ENCODE measurements at regions not wholly inside any gene's neighbourhood (a gene's known extent, or its start where the extent isn't known, plus 50 kb on each side); places are given as distances from the start of the nearest gene placed in this dataset.

- no peaks in the 10 kb centered on the region for H3K36me3 ChIP-seq (ENCODE audit: control insufficient read depth in 2 of 2, extremely low read depth in 1 of 2, insufficient read depth in 2 of 2, low read length in 2 of 2)
- DNase-seq (ENCODE audit: low read depth, low spot score) (peak; percentile 100), FAIRE-seq (peak; percentile 92)
- H3K79me2 ChIP-seq (ENCODE audit: control insufficient read depth, insufficient read depth, low read length) = no peaks in the 10 kb centered on the region
- peak overlapping the region in 2 of 3 experiments; percentile 41 to 57 for H3K4me3 ChIP-seq (ENCODE audit: control insufficient read depth in 2 of 3, extremely low read depth in 1 of 3, insufficient read depth in 2 of 3, low read depth in 1 of 3, low read length in 3 of 3)
- H3K9ac ChIP-seq (ENCODE audit: control insufficient read depth, extremely low read depth, insufficient read depth, low read length) = peak overlapping the region; percentile 83
- H3K4me2 ChIP-seq (ENCODE audit: control insufficient read depth, extremely low read depth, insufficient read depth, low read depth, low read length) = peak overlapping the region; percentile 85
- TF ChIP-seq EZH2 (IDR thresholded peaks at IDR 0.05; ENCODE audit: low read length) (no peak), CTCF (optimal IDR thresholded peaks at IDR 0.05 in 1 of 3, IDR thresholded peaks at IDR 0.05 in 1 of 3, conservative IDR thresholded peaks at IDR 0.05 in 1 of 3; ENCODE audit: extremely low read depth in 1 of 3, insufficient read depth in 2 of 3, low read length in 3 of 3) (no peak)
- H3K9me1 ChIP-seq (ENCODE audit: control insufficient read depth, extremely low read depth, insufficient read depth, low read length) = no peaks in the 10 kb centered on the region
- no peaks in the 10 kb centered on the region for H3K27me3 ChIP-seq (ENCODE audit: control insufficient read depth, extremely low read depth, insufficient read depth, low read length)
- H3K4me1 ChIP-seq (ENCODE audit: control insufficient read depth, extremely low read depth, insufficient read depth, low read length) = peaks cover 26% of the 10 kb centered on the region
- H3K27ac ChIP-seq (ENCODE audit: control insufficient read depth, insufficient read depth, low read length) = peak overlapping the region; percentile 99
- no peaks in the 10 kb centered on the region for H3K9me3 ChIP-seq (ENCODE audit: control insufficient read depth, low read depth, low read length)
- no peaks in the 10 kb centered on the region for H4K20me1 ChIP-seq (ENCODE audit: control insufficient read depth, extremely low read depth, insufficient read depth, low read length)
- dilution Hi-C loops (cut with MboI; ENCODE audit: extremely low pct_ligation_motif_present, low sequenced_read_pairs) = no loop called here
- peak overlapping the region; percentile 53 for H2AFZ ChIP-seq (ENCODE audit: control insufficient read depth, low read length)
Measured at GRCh38 chr6:48826901-48827701, 636.0 kb downstream of the MMUT start.

GRCh38 chr6:48826152-48826515, 636.9 kb downstream of the MMUT start:
- Histone ChIP-seq H2AFZ (ENCODE audit: control insufficient read depth, low read length) (peak overlapping the region; percentile 66), H3K9ac (ENCODE audit: control insufficient read depth, extremely low read depth, insufficient read depth, low read length) (peak overlapping the region; percentile 83), H3K27me3 (ENCODE audit: control insufficient read depth, extremely low read depth, insufficient read depth, low read length) (no peaks in the 10 kb centered on the region), H3K27ac (ENCODE audit: control insufficient read depth, insufficient read depth, low read length) (peak overlapping the region; percentile 99), H4K20me1 (ENCODE audit: control insufficient read depth, extremely low read depth, insufficient read depth, low read length) (no peaks in the 10 kb centered on the region), H3K4me3 (ENCODE audit: control insufficient read depth in 2 of 3, extremely low read depth in 1 of 3, insufficient read depth in 2 of 3, low read depth in 1 of 3, low read length in 3 of 3) (no peak overlapping the region), H3K9me1 (ENCODE audit: control insufficient read depth, extremely low read depth, insufficient read depth, low read length) (no peaks in the 10 kb centered on the region), H3K79me2 (ENCODE audit: control insufficient read depth, insufficient read depth, low read length) (no peaks in the 10 kb centered on the region), H3K36me3 (ENCODE audit: control insufficient read depth in 2 of 2, extremely low read depth in 1 of 2, insufficient read depth in 2 of 2, low read length in 2 of 2) (no peaks in the 10 kb centered on the region), H3K9me3 (ENCODE audit: control insufficient read depth, low read depth, low read length) (no peaks in the 10 kb centered on the region), H3K4me1 (ENCODE audit: control insufficient read depth, extremely low read depth, insufficient read depth, low read length) (peaks cover 26% of the 10 kb centered on the region), H3K4me2 (ENCODE audit: control insufficient read depth, extremely low read depth, insufficient read depth, low read depth, low read length) (peak overlapping the region; percentile 85)
- FAIRE-seq (no peak), DNase-seq (ENCODE audit: low read depth, low spot score) (no peak)
- dilution Hi-C loops (cut with MboI; ENCODE audit: extremely low pct_ligation_motif_present, low sequenced_read_pairs) = no loop called here
- TF ChIP-seq EZH2 (IDR thresholded peaks at IDR 0.05; ENCODE audit: low read length) (no peak), CTCF (optimal IDR thresholded peaks at IDR 0.05 in 1 of 3, IDR thresholded peaks at IDR 0.05 in 1 of 3, conservative IDR thresholded peaks at IDR 0.05 in 1 of 3; ENCODE audit: extremely low read depth in 1 of 3, insufficient read depth in 2 of 3, low read length in 3 of 3) (no peak)

Data from keratinocyte (primary cell).